Bone marrow (tissue), 2 donors: ENCODE measurements at regions not wholly inside any gene's neighbourhood (a gene's known extent, or its start where the extent isn't known, plus 50 kb on each side); places are given as distances from the start of the nearest gene placed in this dataset.
"Not testable (repeated sequence)": the region's sequence is repeated elsewhere in the genome, so short reads cannot be mapped to it uniquely, and the experiment has no call there.

Experiments
- DNase-seq, 2 donors: peaks; one replicate each; lab custom pipeline; 2025; lab: John Stamatoyannopoulos, UW

DNA sequence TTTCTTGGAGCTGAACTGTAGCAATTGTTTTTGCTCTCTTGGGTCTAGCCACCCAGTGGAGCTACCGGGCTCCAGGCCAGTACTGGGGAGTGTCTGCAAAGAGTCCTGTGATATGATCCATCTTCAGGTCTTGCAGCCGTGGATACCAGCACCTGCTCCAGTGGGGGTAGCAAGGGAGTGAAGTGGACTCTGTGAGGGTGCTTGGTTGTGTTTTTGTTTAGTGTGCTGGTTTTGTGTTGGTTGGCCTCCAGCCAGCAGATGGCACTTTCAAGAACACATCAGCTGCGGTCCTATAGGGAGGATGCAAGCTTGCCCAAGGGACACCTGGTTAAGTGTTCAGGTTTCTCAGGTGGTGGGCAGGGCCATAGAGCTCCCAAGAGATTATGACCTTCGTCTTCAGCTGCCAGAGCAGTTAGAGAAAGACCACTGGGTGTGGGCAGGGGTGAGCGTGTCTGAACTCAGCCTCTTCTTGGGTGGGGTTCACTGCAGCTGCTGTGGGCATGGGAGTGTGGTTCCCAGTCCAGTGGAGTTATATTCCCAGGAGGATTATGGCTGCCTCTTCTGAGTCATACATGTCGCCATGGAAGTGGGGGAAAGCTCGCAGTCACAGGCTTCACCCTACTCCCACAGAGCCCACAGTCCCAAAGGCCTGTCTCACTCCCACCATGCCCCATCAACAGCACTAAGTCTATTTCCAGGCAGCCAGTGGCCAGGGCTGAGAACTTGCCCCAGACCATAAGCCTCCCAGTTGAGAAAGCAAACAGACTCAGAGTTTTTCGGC is 811.6 kb downstream of the GLUD2 start:
- no peak for DNase-seq

GRCh38 chrX:121863976-121864375 is 816.6 kb downstream of the GLUD2 start:
- no peak for DNase-seq

- no peak for DNase-seq
Observed at GRCh38 chrX:121864561-121864960, 817.2 kb downstream of the GLUD2 start.

GRCh38 chrX:121869876-121870477 is 822.6 kb downstream of the GLUD2 start:
- DNase-seq: no peak

DNA sequence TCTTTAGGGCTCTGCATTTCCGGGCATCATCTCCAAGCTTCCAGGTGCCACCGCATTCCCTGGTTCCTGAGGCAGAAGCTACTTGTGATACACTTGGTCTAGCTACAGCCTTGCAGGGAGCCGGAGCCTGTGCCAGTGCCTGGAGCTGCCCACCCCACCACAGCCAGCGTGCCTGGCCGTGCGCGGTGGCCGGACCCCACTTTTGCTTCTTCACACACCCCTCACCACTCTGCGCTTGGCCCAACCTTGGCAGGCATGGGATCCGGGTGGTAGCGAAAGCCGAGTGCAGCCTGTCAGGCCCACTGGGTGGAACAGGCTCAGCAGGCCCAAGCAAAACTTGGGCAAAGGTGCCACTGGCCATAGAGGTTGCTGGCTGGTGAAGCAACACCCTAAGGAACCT is 823.7 kb downstream of the GLUD2 start:
- no peak for DNase-seq

DNA sequence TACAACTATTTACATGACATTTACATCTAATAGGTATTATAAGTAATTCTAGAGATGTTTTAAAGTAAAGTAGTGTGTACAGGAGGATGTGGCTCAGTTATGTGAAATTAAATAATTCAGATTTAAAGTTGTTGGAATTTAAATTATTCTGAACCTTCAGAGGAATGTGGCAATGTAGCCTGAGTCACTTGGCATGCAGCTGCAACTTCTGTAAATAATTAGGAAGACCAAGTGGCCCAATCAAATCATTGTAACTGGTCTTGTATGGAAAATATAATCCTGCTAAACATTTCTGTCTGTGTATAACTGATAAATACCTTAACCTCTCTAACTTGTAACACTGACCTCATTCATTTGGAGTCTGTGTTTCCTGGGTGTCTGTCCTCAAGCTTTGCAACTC is 828.9 kb downstream of the GLUD2 start:
- no peak for DNase-seq

- not testable (repeated sequence) for DNase-seq
Observed at GRCh38 chrX:121877337-121877736, 829.9 kb downstream of the GLUD2 start.

- no peak for DNase-seq
Observed at GRCh38 chrX:121886557-121886956, 839.1 kb downstream of the GLUD2 start.

- DNase-seq: no peak
Observed at GRCh38 chrX:121894756-121895155, 847.3 kb downstream of the GLUD2 start.

- no peak for DNase-seq
Observed at GRCh38 chrX:121902463-121902862, 855.1 kb downstream of the GLUD2 start.

- DNase-seq: no peak
Observed at GRCh38 chrX:121903961-121904360, 856.6 kb downstream of the GLUD2 start.

DNA sequence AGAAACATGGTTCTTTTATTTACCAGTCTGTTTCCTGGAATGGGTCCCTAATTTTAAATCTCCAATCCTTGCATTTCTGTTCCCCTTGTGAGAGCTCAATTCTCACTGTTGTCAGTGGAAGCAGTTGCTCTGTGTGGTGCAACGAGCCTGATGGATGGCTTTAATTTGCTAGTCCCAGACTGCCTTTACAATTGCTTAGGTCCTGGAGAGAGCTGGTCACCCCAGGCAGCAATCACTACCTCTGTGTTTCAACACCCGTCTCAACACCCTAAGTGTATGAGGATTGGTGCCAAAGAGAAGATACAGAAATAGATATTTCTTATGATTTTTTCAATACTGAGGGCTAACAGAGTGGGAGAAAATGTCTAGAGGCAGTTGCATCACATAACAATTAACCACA is 873.8 kb downstream of the GLUD2 start:
- no peak for DNase-seq

DNA sequence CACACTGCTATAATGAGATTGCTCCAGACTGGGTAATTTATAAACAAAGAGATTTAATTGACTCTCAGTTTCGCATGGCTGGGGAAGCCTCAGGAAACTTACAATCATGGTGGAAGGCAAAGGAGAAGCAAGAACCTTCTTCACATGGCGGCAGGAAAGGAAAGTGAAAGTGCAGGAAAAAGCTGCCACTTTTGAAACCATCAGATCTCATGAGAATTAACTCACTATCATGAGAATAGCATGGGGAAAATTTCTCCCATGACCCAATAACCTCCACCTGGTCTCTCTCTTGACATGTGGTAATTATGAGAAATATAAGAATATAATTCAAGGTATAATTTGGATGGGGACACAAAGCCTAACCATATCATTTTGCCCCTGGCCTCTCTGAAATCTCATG is 884.2 kb downstream of the GLUD2 start:
- DNase-seq: no peak

GRCh38 chrX:121932688-121933087 is 885.3 kb downstream of the GLUD2 start:
- no peak for DNase-seq

GRCh38 chrX:121949041-121949760 is 901.8 kb downstream of the GLUD2 start:
- no peak for DNase-seq

DNA sequence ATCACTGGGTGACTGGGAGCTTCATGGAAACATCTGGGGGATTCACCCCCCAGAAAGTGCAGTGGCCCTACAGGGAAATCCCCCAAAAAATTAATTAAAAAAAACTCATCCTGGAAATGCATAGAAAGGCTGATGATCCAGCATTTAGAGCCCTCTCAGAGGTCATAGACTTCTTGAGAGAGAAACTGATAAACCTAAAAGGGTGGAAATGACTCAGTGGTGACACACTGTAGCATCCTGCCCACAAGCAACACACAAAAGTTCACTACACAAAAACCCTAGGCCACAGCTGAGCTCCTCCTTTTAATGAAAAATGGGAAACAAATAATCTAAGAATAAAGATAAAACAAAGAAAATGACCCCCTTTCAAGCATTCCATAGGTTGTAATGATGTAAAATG is 911.5 kb downstream of the GLUD2 start:
- DNase-seq: no peak

- no peak for DNase-seq
Observed at GRCh38 chrX:121975671-121976070, 928.3 kb downstream of the GLUD2 start.

DNA sequence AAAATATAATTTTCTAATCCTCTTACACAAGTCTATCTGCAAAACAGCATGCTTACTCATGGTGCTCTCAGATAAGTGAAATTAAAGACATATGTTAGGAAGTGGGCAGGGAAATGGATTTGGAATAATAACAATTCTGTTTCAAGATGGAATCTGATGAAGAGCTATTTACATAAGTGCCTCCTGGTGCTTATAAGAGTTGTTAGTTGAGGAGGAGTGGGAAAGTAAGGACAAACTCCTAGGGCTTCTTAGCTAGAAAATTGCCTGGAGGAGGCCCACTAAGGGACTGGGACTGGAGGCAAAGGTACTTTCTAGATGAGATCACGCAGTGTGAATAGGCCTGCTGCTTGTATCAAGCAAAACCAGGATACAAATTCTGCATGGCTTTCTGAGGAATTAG is 939.8 kb downstream of the GLUD2 start:
- DNase-seq: no peak

- DNase-seq: no peak
Observed at GRCh38 chrX:121987835-121988234, 940.4 kb downstream of the GLUD2 start.

DNA sequence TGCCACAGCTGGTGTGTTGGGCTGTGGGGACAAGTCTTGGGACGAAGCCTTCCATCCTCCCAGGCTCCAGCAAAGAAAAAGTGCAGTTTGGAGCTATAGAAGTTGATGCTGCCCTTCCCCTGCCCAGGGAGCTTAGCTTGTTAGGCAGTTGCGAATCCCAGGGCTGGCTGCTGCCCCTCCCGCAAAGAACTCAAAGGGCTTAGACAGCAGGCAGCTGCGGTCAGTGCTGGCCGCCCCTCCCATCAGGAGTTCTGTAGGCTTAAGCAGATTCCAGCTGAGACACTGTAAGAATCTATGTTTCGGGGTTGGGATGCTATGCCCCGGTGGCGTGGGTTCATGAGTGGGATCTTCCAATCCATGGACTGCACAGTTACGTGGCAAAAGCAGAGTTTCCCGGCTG is 956.7 kb downstream of the GLUD2 start:
- no peak for DNase-seq

DNA sequence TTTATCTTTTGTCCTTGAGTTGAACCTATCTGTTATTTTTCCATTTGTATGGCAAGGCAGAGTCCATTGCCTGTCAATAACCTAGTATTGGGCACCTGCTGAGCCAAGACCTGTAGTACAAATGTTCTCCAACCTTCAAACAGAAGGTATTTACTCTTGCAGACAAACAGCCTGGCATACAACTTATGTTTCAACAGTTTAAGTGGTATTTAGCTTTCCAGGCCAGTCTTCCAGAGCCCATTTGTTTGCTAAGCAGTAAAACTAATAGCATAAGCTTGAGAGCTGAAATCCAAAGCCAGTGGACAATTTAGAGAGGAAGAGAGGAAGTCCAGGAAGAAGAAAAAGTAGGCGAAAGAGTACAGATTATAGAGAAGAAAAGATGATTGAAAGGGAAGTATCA is 979.3 kb downstream of the GLUD2 start:
- DNase-seq: no peak

- no peak for DNase-seq
Observed at GRCh38 chrX:122046226-122046625, 998.8 kb downstream of the GLUD2 start.

DNA sequence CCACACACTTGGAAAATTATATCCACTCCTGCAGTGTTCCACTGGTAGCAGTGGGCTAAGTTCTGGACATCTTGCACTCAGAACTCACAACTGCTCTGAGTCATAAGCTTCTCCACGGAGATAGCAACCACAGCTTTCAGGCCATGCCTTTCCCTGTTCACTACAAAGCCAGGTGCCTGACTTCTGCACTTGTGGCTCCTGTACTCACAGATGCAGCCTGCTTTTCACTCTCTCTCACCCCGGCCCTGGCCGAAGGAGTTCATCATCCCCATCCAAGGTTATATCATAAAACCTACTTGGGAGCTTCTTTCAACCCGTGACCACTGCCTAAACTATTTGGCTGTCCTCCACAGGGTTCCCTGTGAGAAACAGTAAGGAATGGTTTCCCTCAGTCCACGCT is 999.4 kb downstream of the GLUD2 start:
- no peak for DNase-seq
